COR-L47 (cell line): ENCODE measurements at regions not wholly inside any gene's neighbourhood (a gene's known extent, or its start where the extent isn't known, plus 50 kb on each side); places are given as distances from the start of the nearest gene placed in this dataset.
"Not testable (repeated sequence)": the region's sequence is repeated elsewhere in the genome, so short reads cannot be mapped to it uniquely, and the experiment has no call there.

Experiments
- DNase-seq: peaks from one replicate; lab custom pipeline; 2025; lab: John Stamatoyannopoulos, UW

DNA sequence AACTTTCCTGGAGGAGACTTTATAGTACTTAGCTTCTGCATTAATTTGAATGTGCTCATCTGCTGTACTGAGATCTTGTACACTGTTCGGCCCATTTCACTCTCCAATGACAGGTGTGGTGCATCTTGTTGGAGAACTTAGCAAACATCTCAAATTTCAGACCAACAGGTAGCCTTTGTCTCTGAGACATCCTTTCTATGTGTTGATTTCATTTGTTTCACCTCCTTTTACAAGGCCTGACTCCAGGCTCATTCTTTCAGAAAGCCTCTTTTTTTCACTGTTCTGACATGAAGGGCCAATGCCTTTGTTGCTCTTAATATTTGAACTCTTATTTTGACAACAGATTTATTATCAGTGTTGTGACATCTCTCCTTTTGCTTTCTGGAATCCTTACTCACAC lies 271.8 kb upstream of the FANCL start:
- DNase-seq: peak; percentile 32

GRCh38 chr2:58508006-58508405 lies 266.9 kb upstream of the FANCL start:
- DNase-seq: no peak

GRCh38 chr2:58503918-58504317 lies 262.8 kb upstream of the FANCL start:
- DNase-seq: no peak

- no peak for DNase-seq
These were observed 261.8 kb upstream of the FANCL start for GRCh38 chr2:58502931-58503330.

DNA sequence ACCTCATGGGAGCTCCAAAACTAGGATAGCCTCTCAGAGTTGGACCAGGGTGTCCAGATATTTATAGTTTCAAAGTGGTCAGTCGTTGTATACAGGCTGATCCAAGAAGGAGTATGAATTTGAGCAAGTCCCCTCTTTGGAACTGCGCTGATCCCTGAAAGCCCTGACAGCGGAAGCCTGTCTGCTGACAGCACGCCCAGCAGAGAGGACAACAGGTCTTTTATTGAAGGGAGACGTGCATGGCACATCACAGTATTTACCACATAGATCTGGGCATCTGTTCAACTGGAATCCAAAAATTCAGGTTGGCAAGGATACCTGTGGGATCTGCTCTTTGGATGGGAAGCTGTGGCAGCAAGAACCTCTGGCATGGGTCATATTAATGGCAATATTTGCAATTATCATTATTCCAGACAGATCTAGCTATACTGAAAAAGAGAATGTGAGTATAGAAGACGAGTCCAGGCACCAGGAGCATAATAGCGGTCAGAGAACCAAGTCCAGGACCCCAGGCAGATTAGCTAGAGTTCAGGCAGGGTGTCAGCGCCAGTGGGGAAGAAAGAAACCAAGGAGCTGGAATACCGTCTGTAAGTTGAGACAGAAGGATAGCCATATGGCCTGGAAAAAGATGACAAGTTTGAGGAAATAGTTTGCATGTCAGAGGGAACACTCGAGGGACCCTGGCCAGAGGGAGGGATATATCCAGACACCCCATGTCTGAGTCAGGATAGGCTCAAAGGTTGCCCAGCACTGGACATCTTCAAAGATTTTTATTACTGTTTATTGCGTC lies 260.4 kb upstream of the FANCL start:
- no peak for DNase-seq

GRCh38 chr2:58497168-58497567 lies 256.0 kb upstream of the FANCL start:
- DNase-seq: no peak

GRCh38 chr2:58495806-58496205 lies 254.7 kb upstream of the FANCL start:
- DNase-seq: no peak

- no peak for DNase-seq
These were observed 253.0 kb upstream of the FANCL start for GRCh38 chr2:58494071-58494501.

DNA sequence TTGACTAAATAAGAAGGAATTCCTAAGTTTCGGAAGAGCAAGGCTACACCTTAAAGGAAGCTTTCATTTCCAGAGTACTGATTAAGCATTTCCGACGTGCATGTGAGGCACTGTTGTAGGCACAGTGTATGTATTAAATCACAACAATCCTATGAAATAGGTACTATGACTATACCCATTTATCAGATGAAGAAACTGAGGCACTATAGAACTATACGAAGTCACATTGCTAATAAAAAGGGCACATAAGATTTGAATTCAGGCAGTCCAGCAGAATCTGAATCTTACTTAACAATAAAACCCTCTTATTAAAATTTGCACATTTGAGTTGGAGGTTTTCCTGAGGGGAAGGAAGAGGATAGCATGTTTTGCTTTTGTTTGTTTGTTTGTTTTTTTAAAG lies 243.5 kb upstream of the FANCL start:
- DNase-seq: no peak

DNA sequence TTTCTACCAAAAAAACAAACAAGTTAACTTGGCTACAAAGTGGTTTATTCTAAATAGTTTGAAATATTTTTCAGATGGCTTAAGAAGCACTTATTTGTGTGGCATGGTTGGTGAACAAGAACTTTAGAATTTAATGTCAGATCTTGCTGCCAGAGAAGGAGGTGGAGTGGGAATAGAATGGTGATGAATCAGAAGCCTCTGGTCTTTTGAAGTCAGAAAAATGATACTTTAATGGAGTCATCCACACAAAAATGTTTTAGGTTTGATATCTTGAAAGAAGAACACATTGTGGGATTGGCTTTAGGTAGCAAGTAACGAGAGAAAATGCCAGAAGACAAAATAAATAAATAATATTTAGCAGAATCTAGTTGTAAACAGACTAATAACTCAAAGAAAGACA lies 243.1 kb upstream of the FANCL start:
- DNase-seq: no peak

- DNase-seq: no peak
These were observed 242.2 kb upstream of the FANCL start for GRCh38 chr2:58483307-58483706.

DNA sequence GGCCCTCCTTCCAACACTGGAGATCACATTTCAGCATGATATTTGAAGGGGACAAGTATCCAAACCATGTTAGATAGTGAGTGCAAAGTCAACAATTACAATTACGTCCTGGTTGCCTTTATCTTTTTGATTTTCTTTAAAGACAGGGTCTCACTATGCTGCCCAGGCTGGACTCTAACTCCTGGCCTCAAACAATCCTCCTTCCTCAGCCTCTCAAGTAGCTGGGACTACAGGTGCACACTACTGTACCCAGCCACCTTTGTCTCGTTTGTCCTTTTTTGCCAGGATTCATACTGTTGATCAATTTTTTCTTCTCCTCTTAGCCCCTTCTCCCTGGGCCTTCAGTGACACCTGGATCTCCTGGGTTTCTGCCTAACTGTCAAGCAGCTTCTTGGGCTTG lies 240.5 kb upstream of the FANCL start:
- no peak for DNase-seq

GRCh38 chr2:58480141-58480540 lies 239.0 kb upstream of the FANCL start:
- no peak for DNase-seq

- peak; percentile 29 for DNase-seq
These were observed 238.5 kb upstream of the FANCL start for GRCh38 chr2:58479535-58480140.

DNA sequence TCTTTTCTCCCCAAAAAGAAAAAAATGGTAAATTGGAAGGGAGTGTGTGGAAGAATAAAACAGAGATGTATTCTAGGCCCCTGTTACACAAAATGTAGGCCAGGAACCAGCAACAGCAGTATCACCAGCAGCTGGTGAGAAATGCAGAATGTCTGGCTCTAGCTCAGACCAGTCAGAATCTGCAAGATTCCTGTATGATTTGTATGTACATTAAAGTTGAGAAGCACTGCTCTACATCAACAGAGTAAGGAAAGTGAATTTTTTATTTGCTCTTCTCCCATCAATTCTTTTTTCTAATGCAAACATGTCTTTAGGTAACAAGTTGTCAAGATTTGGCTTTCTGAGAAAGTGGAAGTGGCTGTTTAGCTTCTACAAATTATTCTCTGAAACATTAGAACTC lies 235.4 kb upstream of the FANCL start:
- DNase-seq: no peak

GRCh38 chr2:58475756-58476155 lies 234.6 kb upstream of the FANCL start:
- DNase-seq: no peak

DNA sequence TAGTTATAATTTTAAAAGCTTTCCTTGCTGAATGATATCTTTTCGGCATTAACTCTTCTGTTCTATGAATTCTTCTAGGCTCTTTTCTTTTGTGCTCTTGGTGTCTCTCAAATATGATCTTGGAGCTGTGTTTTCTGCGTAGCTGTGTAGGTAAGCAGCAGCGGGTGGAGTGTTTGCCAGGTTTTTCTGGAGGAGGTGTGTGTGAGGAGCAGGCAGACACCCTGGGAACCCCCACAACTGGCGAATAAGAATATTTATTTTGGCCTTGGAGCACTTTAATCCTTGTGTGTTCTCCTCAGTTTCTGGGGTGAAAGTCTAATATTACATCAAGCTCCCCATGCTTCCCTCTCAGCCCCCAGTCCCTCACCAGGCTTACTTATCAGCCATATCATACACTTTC lies 232.0 kb upstream of the FANCL start:
- no peak for DNase-seq

GRCh38 chr2:58466804-58467203 lies 225.7 kb upstream of the FANCL start:
- no peak for DNase-seq

DNA sequence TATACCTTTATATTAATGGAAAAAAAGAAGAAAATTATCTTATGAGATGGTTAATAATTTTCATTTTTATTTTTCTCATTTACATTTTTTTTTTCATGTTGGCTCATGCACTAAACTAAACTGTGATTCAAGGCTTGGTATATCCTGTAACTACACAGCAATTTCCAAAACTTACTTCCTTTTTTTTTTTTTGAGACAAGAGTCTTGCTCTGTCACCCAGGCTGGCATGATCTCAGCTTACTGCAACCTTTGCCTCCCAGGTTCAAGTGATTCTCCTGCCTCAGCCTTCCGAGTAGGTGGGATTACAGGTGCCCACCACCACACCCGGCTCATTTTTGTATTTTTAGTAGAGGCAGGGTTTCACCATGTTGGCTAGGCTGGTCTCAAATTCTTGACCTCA lies 224.9 kb upstream of the FANCL start:
- not testable (repeated sequence) for DNase-seq

GRCh38 chr2:58460670-58461069 lies 219.5 kb upstream of the FANCL start:
- no peak for DNase-seq

GRCh38 chr2:58449286-58450010 lies 208.3 kb upstream of the FANCL start:
- DNase-seq: peak; percentile 17

DNA sequence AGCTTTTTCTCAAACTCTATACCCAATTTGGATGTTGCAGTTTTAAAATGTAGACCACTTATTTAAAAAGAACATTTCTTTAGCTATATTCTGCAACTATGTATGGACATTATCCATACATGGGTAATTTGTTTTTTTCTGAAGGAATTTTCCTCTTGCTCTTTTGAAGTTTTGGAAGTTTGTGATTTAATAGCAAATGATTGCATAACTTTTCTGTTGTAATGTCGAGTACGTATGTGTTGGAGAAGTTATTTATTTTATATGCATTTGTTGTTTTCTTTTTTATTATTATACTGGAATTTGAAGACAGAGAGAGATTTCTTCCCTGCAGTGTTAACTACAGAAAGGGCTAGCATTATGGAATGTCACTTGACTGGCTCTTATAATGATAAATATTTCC lies 207.7 kb upstream of the FANCL start:
- DNase-seq: no peak

DNA sequence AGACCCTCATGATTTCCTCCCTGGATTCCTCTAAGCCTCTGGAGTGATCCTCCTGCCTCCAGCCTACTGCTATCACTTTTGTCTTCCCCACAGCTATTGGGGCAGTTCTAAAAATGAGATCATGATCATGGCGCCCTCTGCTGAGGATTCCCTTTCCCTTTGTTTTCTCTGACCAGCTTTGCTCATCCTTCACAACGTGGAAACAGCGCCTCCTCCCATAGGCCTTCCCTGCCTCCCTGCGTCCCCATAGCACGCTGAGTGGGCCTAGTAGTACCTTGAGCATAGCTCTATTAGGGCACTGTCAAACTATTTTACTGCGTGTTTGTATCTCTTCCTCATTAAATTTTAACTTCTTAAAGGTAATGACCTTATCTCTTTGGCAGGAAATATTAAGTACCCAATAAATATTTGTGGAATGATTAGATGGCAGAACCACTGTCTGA lies 207.0 kb upstream of the FANCL start:
- DNase-seq: peak; percentile 82
